SK-N-SH (cell line): ENCODE measurements at regions not wholly inside any gene's neighbourhood (a gene's known extent, or its start where the extent isn't known, plus 50 kb on each side); places are given as distances from the start of the nearest gene placed in this dataset.

Source experiments
- CTCF ChIA-PET: fragments of 300-600, 350-600 bp; formaldehyde crosslinking; extraction: SDS; loops from one replicate; lab custom pipeline; 2021; lab: Yijun Ruan, JAX
- POLR2A ChIA-PET: fragments of 350-600 bp; sonication (Branson Sonifier 250); formaldehyde crosslinking; extraction: SDS; loops from one replicate; lab custom pipeline; 2020; ENCODE audit warnings: antibody characterized with exemption, inconsistent platforms; lab: Yijun Ruan, JAX
- DNase-seq: peaks from one replicate; pipeline ENCODE4 v3.0.0; 2012
- H2AFZ ChIP-seq: fragments of 200-600 bp; sonication (generic); 2 replicates; pipeline ENCODE4 v1.8.1; 2016; ENCODE audit warnings: antibody characterized with exemption, mild to moderate bottlenecking, low read depth
- H3F3A ChIP-seq: fragments of 200-600 bp; sonication (generic); replicated peaks from 2 replicates; pipeline ENCODE3; 2016; ENCODE audit warnings: antibody characterized with exemption, mild to moderate bottlenecking; ENCODE audit not compliant: insufficient read depth
- H3K27ac ChIP-seq, 2 experiments: fragments of 200-500 bp in 1 of 2; fragments of 200-600 bp in 1 of 2; sonication (Bioruptor generic) in 1 of 2; sonication (generic), shearing (Covaris generic) in 1 of 2; 2 replicates each; pipeline versions ENCODE4 v1.5.1 to v1.6.1; 2014 to 2016; ENCODE audit warnings: low read depth in 2 of 2, inconsistent platforms in 1 of 2, low read length in 1 of 2, mild to moderate bottlenecking in 1 of 2, mixed read lengths in 1 of 2
- H3K27me3 ChIP-seq: fragments of 200-600 bp; sonication (generic), shearing (Covaris generic); 2 replicates; pipeline ENCODE4 v1.6.1; 2016; ENCODE audit warnings: mixed run types; ENCODE audit not compliant: insufficient read depth
- H3K36me3 ChIP-seq, 2 experiments: fragments of 200-500 bp in 1 of 2; fragments of 200-600 bp in 1 of 2; sonication (Bioruptor generic) in 1 of 2; sonication (generic) in 1 of 2; replicated peaks in 1 of 2; 2 replicates each; pipeline versions ENCODE3 to v1.5.1; 2014 to 2016; ENCODE audit warnings: low read length in 1 of 2, mild to moderate bottlenecking in 1 of 2; ENCODE audit not compliant: insufficient read depth in 2 of 2, control insufficient read depth in 1 of 2
- H3K4me1 ChIP-seq, 2 experiments: fragments of 200-500 bp in 1 of 2; fragments of 200-600 bp in 1 of 2; sonication (Bioruptor generic) in 1 of 2; sonication (generic), shearing (Covaris generic) in 1 of 2; 2 replicates each; pipeline versions ENCODE4 v1.5.1 to v1.6.1; 2014 to 2016; ENCODE audit warnings: low read depth in 1 of 2, low read length in 1 of 2, mixed run types in 1 of 2; ENCODE audit not compliant: insufficient read depth in 2 of 2, control insufficient read depth in 1 of 2
- H3K4me2 ChIP-seq: fragments of 200-600 bp; sonication (generic), shearing (Covaris generic); 2 replicates; pipeline ENCODE4 v1.6.1; 2017; ENCODE audit warnings: mixed run types
- H3K4me3 ChIP-seq, 2 experiments: fragments of 200-500 bp in 1 of 2; fragments of 200-600 bp in 1 of 2; sonication (Bioruptor generic) in 1 of 2; sonication (generic), shearing (Covaris generic) in 1 of 2; 2 replicates each; pipeline versions ENCODE4 v1.5.1 to v1.8.1; 2014 to 2016; ENCODE audit warnings: low read depth in 2 of 2, inconsistent platforms in 1 of 2, low read length in 1 of 2, mild to moderate bottlenecking in 1 of 2, mixed read lengths in 1 of 2, moderate library complexity in 1 of 2
- H3K79me2 ChIP-seq: fragments of 200-600 bp; sonication (generic); 2 replicates; pipeline ENCODE4 v1.8.1; 2017; ENCODE audit warnings: mild to moderate bottlenecking; ENCODE audit not compliant: insufficient read depth
- H3K9ac ChIP-seq: fragments of 200-600 bp; sonication (generic); 2 replicates; pipeline ENCODE4 v1.6.1; 2017; ENCODE audit warnings: mixed run types
- H3K9me2 ChIP-seq: fragments of 200-600 bp; sonication (generic); 2 replicates; pipeline ENCODE4 v1.6.1; 2017; ENCODE audit warnings: mixed run types
- H3K9me3 ChIP-seq: fragments of 200-600 bp; sonication (generic); 2 replicates; pipeline ENCODE4 v1.6.1; 2017; ENCODE audit warnings: mixed run types, mild to moderate bottlenecking, moderate library complexity
- H4K20me1 ChIP-seq: fragments of 200-600 bp; sonication (generic); 2 replicates; pipeline ENCODE4 v1.6.1; 2017; ENCODE audit warnings: mild to moderate bottlenecking, mixed run types; ENCODE audit not compliant: insufficient read depth
- CHD2 ChIP-seq: fragments of 150-350 bp; IDR thresholded peaks from 2 replicates; pipeline ENCODE4 v1.6.1; 2018; ENCODE audit warnings: low read length; ENCODE audit not compliant: partially characterized antibody
- ELF1 ChIP-seq: IDR thresholded peaks from 2 replicates; pipeline ENCODE4 v1.4.0; 2012
- FOSL2 ChIP-seq: IDR thresholded peaks from 2 replicates; pipeline ENCODE4 v1.4.0; 2012; ENCODE audit warnings: low read depth, mild to moderate bottlenecking, moderate library complexity, borderline replicate concordance
- FOXM1 ChIP-seq: IDR thresholded peaks from 2 replicates; pipeline ENCODE4 v1.4.0; 2012; ENCODE audit warnings: low read depth, mild to moderate bottlenecking
- MXI1 ChIP-seq: IDR thresholded peaks from 2 replicates; pipeline ENCODE4 v1.6.1; 2012; ENCODE audit warnings: mild to moderate bottlenecking, low read depth, low read length, improper control_type of control experiment
- NRF1 ChIP-seq: IDR thresholded peaks from 2 replicates; pipeline ENCODE4 v1.6.1; 2012; ENCODE audit warnings: low read depth, mild to moderate bottlenecking, low read length
- SIN3A ChIP-seq: IDR thresholded peaks from 2 replicates; pipeline ENCODE4 v1.6.1; 2012; ENCODE audit warnings: low read depth, mild to moderate bottlenecking, low read length, moderate library complexity, borderline replicate concordance
- YY1 ChIP-seq: IDR thresholded peaks from 2 replicates; pipeline ENCODE4 v1.4.0; 2012; ENCODE audit warnings: low read depth, mild to moderate bottlenecking
- WGBS: methylation state at CpG from one replicate; pipeline ENCODE4 v1.1.6; 2017; ENCODE audit warnings: low lambda C conversion rate; 5-methylcytosine and 5-hydroxymethylcytosine counted together
- TF ChIP-seq, protein P1 (sequence below): fragments of 200-600 bp; sonication (generic); IDR thresholded peaks from 2 replicates; pipeline ENCODE4 v1.6.1; 2017; ENCODE audit warnings: antibody characterized with exemption, mild to moderate bottlenecking, moderate library complexity
- TF ChIP-seq, protein P2 (sequence below): fragments of 150-350 bp; IDR thresholded peaks from 2 replicates; pipeline ENCODE4 v1.6.1; 2016; ENCODE audit warnings: mild to moderate bottlenecking, low read depth, low read length
- TF ChIP-seq, protein P3 (sequence below): IDR thresholded peaks from 2 replicates; pipeline ENCODE4; 2012
- TF ChIP-seq, protein P4 (sequence below): IDR thresholded peaks from 2 replicates; pipeline ENCODE4 v1.4.0; 2012; ENCODE audit warnings: low read depth, borderline replicate concordance
- TF ChIP-seq, protein P5 (sequence below): fragments of 150-350 bp; IDR thresholded peaks from 2 replicates; pipeline ENCODE4 v1.6.1; 2017; ENCODE audit warnings: antibody characterized with exemption, low read length, low read depth, borderline replicate concordance

DNA sequence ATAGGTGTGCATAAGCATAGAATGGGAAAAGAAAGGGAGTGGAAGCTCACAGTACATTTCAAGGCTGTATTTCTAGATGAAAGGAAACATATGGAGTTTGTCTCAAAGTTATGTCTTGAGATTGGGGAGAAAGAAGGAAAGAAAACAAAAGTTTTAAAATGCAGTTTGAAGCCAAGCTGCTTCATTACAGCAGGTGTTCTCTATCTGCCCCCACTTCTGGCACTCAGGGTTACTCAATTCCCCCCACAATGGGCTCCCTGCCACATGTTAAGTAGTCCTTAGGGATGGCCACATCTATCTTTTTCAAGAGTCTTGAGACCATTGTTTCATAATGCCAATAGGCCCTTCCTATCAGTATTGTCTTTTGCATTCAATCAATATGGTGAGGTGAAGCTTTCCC lies 367.4 kb upstream of the ANXA10 start:
- no peaks in the 10 kb centered on the region for H3K27me3 ChIP-seq
- H3K4me3 ChIP-seq = no peak overlapping the region
- no peak overlapping the region for H3K9ac ChIP-seq
- CTCF ChIA-PET = interaction anchor here (1.1 kb wide), 1 partner anchor 102 kb away, joined by 3 read pairs; no protein-coding TSS in a partner anchor
- no peaks in the 10 kb centered on the region for H3K9me2 ChIP-seq
- DNase-seq = no peak
- no peak overlapping the region for H3K4me2 ChIP-seq
- H3F3A ChIP-seq = no peaks in the 10 kb centered on the region
- H3K4me1 ChIP-seq = no peaks in the 10 kb centered on the region
- TF ChIP-seq ELF1 (no peak), NRF1 (no peak), FOSL2 (no peak), YY1 (no peak), MXI1 (no peak), SIN3A (no peak)
- TF ChIP-seq, protein P1, sequence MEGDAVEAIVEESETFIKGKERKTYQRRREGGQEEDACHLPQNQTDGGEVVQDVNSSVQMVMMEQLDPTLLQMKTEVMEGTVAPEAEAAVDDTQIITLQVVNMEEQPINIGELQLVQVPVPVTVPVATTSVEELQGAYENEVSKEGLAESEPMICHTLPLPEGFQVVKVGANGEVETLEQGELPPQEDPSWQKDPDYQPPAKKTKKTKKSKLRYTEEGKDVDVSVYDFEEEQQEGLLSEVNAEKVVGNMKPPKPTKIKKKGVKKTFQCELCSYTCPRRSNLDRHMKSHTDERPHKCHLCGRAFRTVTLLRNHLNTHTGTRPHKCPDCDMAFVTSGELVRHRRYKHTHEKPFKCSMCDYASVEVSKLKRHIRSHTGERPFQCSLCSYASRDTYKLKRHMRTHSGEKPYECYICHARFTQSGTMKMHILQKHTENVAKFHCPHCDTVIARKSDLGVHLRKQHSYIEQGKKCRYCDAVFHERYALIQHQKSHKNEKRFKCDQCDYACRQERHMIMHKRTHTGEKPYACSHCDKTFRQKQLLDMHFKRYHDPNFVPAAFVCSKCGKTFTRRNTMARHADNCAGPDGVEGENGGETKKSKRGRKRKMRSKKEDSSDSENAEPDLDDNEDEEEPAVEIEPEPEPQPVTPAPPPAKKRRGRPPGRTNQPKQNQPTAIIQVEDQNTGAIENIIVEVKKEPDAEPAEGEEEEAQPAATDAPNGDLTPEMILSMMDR = no peak
- TF ChIP-seq, protein P2, sequence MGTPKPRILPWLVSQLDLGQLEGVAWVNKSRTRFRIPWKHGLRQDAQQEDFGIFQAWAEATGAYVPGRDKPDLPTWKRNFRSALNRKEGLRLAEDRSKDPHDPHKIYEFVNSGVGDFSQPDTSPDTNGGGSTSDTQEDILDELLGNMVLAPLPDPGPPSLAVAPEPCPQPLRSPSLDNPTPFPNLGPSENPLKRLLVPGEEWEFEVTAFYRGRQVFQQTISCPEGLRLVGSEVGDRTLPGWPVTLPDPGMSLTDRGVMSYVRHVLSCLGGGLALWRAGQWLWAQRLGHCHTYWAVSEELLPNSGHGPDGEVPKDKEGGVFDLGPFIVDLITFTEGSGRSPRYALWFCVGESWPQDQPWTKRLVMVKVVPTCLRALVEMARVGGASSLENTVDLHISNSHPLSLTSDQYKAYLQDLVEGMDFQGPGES = no peak
- TF ChIP-seq, protein P3, sequence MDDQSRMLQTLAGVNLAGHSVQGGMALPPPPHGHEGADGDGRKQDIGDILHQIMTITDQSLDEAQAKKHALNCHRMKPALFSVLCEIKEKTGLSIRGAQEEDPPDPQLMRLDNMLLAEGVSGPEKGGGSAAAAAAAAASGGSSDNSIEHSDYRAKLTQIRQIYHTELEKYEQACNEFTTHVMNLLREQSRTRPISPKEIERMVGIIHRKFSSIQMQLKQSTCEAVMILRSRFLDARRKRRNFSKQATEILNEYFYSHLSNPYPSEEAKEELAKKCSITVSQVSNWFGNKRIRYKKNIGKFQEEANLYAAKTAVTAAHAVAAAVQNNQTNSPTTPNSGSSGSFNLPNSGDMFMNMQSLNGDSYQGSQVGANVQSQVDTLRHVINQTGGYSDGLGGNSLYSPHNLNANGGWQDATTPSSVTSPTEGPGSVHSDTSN = no peak
- TF ChIP-seq, protein P4, sequence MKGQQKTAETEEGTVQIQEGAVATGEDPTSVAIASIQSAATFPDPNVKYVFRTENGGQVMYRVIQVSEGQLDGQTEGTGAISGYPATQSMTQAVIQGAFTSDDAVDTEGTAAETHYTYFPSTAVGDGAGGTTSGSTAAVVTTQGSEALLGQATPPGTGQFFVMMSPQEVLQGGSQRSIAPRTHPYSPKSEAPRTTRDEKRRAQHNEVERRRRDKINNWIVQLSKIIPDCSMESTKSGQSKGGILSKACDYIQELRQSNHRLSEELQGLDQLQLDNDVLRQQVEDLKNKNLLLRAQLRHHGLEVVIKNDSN = no peak
- H3K36me3 ChIP-seq = no peaks in the 10 kb centered on the region
- H4K20me1 ChIP-seq = no peaks in the 10 kb centered on the region
- no peak overlapping the region for H3K27ac ChIP-seq
- no peaks in the 10 kb centered on the region for H3K9me3 ChIP-seq
- H3K79me2 ChIP-seq = no peaks in the 10 kb centered on the region
- POLR2A ChIA-PET = no interaction called here
- no peak overlapping the region for H2AFZ ChIP-seq

DNA sequence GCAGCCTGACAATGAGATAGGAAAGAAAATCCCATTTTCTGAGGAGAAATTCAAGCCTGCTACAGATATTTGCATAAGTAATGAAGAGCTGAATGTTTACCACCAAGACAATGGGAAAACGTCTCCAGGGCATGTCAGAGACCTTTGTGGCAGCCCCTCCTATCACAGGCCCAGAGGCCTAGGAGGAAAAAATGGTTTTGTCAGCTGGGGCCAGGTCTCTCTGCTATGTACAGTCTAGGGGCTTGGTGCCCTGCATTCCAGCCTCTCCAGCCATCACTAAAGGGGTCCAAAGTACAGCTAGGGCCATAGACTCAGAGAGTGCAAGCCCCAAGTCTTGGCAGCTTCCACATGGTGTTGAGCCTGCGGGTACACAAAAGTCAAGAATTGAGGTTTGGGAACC lies 361.6 kb upstream of the ANXA10 start:
- Histone ChIP-seq H3K9me2 (no peaks in the 10 kb centered on the region; the same call in 1 of the 2 replicates), H3K4me1 (no peaks in the 10 kb centered on the region), H3K27me3 (no peaks in the 10 kb centered on the region), H2AFZ (no peak overlapping the region), H3K9me3 (no peaks in the 10 kb centered on the region), H3K9ac (no peak overlapping the region), H3K27ac (no peak overlapping the region), H3K4me2 (no peak overlapping the region), H3K4me3 (no peak overlapping the region), H3K79me2 (no peaks in the 10 kb centered on the region), H3K36me3 (no peaks in the 10 kb centered on the region), H4K20me1 (no peaks in the 10 kb centered on the region), H3F3A (no peaks in the 10 kb centered on the region)
- no peak for TF ChIP-seq CHD2
- TF ChIP-seq MXI1 = no peak
- no peak for TF ChIP-seq FOXM1
- TF ChIP-seq, protein P4 = no peak
- TF ChIP-seq, protein P5, sequence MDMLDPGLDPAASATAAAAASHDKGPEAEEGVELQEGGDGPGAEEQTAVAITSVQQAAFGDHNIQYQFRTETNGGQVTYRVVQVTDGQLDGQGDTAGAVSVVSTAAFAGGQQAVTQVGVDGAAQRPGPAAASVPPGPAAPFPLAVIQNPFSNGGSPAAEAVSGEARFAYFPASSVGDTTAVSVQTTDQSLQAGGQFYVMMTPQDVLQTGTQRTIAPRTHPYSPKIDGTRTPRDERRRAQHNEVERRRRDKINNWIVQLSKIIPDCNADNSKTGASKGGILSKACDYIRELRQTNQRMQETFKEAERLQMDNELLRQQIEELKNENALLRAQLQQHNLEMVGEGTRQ = no peak
- CTCF ChIA-PET = no interaction called here
- DNase-seq = no peak
- WGBS = 14% methylated on average over 2 of the region's 2 CpGs
- POLR2A ChIA-PET = no interaction called here
